Loucy (cell line): ENCODE measurements at regions not wholly inside any gene's neighbourhood (a gene's known extent, or its start where the extent isn't known, plus 50 kb on each side); places are given as distances from the start of the nearest gene placed in this dataset.

ENCODE experiments used
- CTCF ChIP-seq: fragments of 200-600 bp; sonication (generic); conservative IDR thresholded peaks from 2 replicates; pipeline ENCODE4 v1.5.1; 2014; ENCODE audit warnings: mild to moderate bottlenecking, antibody characterized with exemption, low read length
- EZH2phosphoT487 ChIP-seq: fragments of 200-600 bp; IDR thresholded peaks from 2 replicates; pipeline ENCODE4 v1.6.1; 2018; ENCODE audit warnings: antibody characterized with exemption, mild to moderate bottlenecking, moderate library complexity, borderline replicate concordance

DNA sequence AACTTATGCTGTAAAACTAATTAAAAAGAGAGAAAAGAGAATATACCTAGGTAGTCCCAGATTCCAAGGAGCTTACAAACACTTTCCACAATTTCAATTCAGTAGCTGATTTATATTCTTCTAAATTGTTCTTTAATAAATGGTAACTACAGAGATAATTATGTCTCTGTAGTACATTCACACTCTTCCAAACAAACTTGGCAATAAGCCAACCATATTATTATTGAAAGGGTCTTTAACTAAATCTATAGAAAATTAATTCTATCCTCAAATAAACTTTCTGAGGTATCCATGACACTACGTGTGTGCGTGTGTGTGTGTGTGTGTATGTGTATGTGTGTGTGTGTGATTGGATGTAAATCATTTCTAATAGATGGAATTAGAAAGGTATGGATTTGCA is 217.4 kb upstream of the EYS start:
- TF ChIP-seq CTCF (no peak), EZH2phosphoT487 (no peak)
